ENCODE measurements at regions not wholly inside any gene's neighbourhood (a gene's known extent, or its start where the extent isn't known, plus 50 kb on each side); places are given as distances from the start of the nearest gene placed in this dataset.

- no peak for DNase-seq
Measured at GRCh38 chr14:51400139-51400538, 160.1 kb downstream of the TMX1 start.

- DNase-seq = no peak
Measured at GRCh38 chr14:51401272-51401671, 161.2 kb downstream of the TMX1 start.

- no peak for DNase-seq
Measured at GRCh38 chr14:51401756-51402155, 161.7 kb downstream of the TMX1 start.

DNA sequence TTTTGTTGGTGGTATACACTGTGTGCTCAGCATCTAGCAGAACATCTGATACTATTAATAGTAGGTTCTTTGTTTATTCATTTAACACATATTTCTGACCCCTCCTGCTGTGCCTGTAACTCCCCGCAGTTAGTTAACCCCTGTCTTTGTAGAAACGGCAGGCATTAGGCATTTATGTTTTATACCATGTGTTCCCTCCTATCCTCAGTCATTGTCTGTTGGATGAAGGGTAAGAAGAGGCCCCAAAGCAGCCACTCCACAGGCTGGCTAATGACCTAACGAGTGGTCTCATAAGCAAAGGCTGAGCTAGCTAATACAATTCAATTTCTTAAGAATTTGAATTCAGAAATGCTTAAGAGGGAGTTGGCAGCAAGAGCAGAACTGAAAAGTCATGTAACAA is 170.8 kb downstream of the TMX1 start:
- no peak for DNase-seq

DNA sequence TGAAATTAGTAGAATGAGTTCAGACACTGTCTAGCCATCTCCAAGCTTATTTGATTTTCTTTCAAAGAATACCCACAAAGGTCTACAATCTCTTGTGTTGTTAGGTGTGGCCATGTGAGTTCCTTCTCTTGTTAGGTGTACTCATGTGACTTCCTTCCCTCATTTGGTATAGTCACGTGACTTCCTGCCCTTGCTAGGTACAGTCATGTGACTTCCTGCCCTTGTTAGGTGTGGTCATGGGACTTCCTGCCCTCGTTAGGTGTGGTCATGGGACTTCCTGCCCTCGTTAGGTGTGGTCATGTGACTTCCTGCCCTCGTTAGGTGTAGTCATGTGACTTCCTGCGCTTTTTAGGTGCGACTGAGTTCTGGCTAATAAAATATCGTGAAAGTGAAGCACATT is 179.6 kb downstream of the TMX1 start:
- no peak for DNase-seq

GRCh38 chr14:51422704-51423103 is 182.7 kb downstream of the TMX1 start:
- no peak for DNase-seq

- DNase-seq = no peak
Measured at GRCh38 chr14:51424041-51424440, 184.0 kb downstream of the TMX1 start.

GRCh38 chr14:51424561-51425251 is 184.7 kb downstream of the TMX1 start:
- DNase-seq = peak; percentile 71

DNA sequence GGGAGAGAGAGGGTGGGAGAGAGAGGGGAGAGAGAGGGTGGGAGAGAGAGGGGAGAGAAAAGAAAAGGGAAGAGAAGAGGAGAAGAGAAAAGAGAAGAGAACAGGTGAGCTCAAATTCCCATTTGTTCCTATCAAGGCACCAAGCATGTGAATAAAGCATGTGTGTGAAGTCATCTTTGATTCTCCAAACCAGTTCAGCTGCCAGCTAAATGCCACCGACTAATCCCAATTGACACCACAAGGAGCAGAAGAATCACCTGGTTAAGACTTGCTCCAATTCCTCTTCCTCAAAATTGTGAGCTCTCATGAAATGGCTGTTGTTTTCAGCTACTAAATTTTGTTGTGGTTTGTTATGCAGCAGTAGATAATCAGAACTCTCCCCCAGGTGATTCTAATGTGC is 188.9 kb downstream of the TMX1 start:
- no peak for DNase-seq

- DNase-seq = no peak
Measured at GRCh38 chr14:51430079-51430478, 190.0 kb downstream of the TMX1 start.

GRCh38 chr14:51430633-51431032 is 190.6 kb downstream of the TMX1 start:
- DNase-seq = peak; percentile 44

- no peak for DNase-seq
Measured at GRCh38 chr14:51431033-51431709, 191.1 kb downstream of the TMX1 start.

DNA sequence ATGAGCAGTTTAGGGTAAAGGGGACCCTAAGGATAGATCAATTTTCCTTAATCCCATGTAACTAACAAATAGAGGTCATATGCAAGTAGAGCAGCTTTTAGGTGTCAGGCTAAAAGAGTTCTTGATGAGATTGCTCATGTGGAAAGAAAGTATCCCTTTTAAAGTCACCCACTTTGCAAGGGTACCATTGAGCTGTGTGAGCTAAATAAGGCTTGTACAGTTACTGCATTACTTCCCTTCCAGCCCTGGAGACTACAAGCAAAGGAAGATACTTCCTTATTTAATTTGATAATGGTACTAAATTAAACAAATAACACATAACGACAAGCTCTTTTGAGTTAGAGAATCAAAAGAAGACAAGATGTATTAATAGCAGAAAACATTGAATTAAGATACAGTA is 191.7 kb downstream of the TMX1 start:
- DNase-seq = no peak

- no peak for DNase-seq
Measured at GRCh38 chr14:51432302-51432948, 192.4 kb downstream of the TMX1 start.

DNA sequence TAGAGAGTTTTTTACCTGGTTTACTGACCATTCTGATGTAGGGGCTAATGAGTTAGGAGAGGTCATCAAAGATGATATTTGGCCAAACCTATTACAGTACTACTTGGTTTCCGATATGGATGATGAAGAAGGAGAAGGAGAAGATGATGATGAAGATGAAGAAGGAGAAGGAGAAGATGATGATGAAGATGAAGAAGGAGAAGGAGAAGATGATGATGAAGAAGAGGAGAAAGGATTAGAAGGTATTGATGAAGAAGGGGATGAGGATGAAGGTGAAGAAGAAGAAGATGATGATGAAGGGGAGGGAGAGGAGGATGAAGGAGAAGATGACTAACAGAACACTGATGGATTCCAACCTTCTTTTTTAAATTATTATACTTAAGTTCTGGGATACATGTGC is 196.6 kb downstream of the TMX1 start:
- no peak for DNase-seq

DNA sequence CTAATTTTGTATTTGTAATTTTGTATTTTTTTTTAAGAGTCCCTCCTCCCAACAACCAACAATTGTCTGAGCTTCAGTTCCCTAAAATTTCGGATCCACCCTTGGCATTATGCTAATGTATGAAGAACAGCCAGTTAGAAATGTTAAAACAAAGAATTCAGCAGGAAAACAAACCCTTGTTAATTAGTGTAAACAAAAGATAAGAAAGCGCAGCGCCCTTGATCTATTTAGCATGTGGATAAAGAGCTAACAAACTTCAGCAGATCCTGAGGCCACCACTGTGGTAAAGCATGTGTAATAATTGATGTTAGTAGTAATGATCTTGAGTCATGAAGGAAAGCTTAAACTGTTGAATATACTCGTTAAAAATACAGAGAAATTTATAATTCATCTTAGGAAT is 199.8 kb downstream of the TMX1 start:
- DNase-seq = no peak

- DNase-seq = no peak
Measured at GRCh38 chr14:51441001-51441400, 201.0 kb downstream of the TMX1 start.

GRCh38 chr14:51442513-51443175 is 202.6 kb downstream of the TMX1 start:
- no peak for DNase-seq

DNA sequence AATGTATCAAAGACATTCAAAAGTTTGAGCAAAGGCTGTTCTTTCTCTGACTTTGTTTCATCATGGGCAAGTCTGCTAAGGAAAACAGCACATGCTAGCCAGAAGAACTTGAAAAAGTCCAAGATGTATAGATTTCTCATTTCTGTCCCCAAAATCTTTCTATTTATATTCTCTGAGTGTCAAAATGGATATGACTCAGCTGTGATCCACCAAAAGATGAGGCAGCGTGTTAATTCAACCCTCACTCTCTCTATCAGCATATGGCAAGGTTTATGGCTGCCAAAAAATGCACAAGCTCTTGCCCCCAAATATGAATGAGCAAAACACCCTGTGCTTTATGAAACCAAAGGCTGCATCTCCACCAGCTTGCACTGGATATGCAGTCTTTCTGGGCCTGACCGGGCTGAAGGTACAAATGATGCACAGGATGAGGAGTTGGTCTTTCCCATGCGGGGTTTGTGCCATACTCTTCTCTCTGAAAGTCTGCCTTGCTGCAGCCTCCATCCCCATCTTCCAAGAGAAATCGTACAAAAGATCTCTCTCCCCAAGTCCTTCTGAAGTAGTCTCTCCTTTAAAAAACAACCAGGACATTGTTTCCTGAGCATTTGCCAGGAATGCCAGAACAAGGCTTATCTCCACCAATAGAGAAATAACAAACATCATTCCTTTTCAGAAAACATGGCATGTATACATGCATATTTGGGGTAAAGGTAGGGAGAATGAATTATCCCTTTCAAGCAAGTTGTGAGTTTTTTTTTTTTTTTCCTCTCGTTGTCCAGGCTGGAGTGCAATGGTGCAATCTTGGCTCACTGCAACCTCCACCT is 203.4 kb downstream of the TMX1 start:
- DNase-seq = no peak

DNA sequence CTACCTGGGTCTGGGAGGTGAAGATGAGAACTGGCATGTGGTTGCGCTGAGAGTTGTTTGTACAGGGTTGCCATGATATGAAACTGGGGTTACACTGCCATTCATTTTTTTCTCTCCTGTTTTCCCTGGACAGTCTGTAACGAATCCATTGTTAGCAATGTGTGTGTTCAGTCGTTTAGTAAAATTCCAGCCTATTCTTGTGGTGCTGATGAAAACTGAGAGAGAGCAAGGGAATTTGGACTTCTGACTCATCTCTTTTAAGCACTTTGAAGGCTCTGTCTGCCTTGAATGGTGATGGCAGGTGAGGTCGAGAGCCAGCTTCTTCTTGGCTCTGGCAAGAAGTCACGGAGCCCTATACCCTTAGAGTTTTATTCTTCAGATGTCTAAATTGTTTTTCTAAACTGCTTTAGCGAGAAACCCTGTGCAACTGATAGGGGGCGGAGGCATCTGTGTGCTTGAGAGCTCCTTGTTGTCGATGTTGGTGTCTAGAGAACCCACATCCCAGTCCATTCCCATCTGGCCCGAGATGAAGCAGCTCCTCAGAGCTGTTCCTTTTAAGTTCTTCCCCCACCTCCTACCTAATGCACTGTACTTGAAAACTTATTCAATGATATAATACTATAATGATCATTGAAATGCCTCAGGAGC is 204.4 kb downstream of the TMX1 start:
- DNase-seq = no peak

GRCh38 chr14:51445001-51445390 is 204.9 kb downstream of the TMX1 start:
- DNase-seq = no peak

DNA sequence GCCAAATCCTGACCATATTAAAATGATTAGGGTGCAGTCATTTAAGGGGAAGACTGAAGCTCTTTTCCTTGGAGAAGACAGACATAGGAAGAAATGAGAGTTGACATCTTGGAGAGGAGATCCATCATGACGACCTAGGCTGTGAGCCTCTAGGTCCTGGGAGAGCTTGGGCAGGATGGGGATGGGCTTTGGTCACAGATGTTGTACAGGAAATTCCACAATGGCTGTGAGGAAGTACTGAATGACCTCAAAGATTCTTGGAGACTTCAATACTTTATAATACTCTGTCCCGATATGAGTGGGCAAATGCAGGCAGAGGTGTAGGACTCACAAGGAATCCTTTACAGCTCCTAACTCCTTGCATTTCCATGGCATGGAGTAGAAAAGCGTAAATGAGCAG is 204.9 kb upstream of the FRMD6 start:
- no peak for DNase-seq
